Neutrophil (primary cell): ENCODE measurements at regions not wholly inside any gene's neighbourhood (a gene's known extent, or its start where the extent isn't known, plus 50 kb on each side); places are given as distances from the start of the nearest gene placed in this dataset.

ENCODE experiments used
- H3K27ac ChIP-seq: fragments of 200-600 bp; sonication (generic); 2 replicates; pipeline ENCODE4 v1.5.1; 2016; ENCODE audit warnings: mild to moderate bottlenecking, moderate library complexity
- H3K27me3 ChIP-seq: fragments of 200-600 bp; sonication (generic); 2 replicates; pipeline ENCODE4 v1.6.0; 2016; ENCODE audit warnings: mild to moderate bottlenecking
- H3K36me3 ChIP-seq: fragments of 200-600 bp; sonication (generic); 2 replicates; pipeline ENCODE4 v1.5.1; 2017
- H3K4me1 ChIP-seq, 2 experiments: fragments of 200-600 bp in 1 of 2; sonication (generic) in 1 of 2; 1 replicate in 1 of 2; 2 replicates in 1 of 2; pipeline versions ENCODE4 v1.5.1 to v1.6.1; 2013 to 2016; ENCODE audit warnings: low read depth in 1 of 2, low read length in 1 of 2, mild to moderate bottlenecking in 1 of 2, moderate library complexity in 1 of 2; ENCODE audit not compliant: control insufficient read depth in 1 of 2, insufficient read depth in 1 of 2
- H3K4me3 ChIP-seq, 2 experiments: fragments of 200-600 bp in 1 of 2; sonication (generic) in 1 of 2; 1 replicate in 1 of 2; 2 replicates in 1 of 2; pipeline ENCODE4 v1.5.1; 2013 to 2016; ENCODE audit warnings: low read depth in 1 of 2, low read length in 1 of 2, mild to moderate bottlenecking in 1 of 2, moderate library complexity in 1 of 2
- H3K9me3 ChIP-seq: fragments of 200-600 bp; sonication (generic); 2 replicates; pipeline ENCODE4 v1.5.1; 2016
- TF ChIP-seq, protein P1 (sequence below): fragments of 200-600 bp; sonication (generic); IDR thresholded peaks from 2 replicates; pipeline ENCODE4 v1.5.1; 2016; ENCODE audit warnings: antibody characterized with exemption

DNA sequence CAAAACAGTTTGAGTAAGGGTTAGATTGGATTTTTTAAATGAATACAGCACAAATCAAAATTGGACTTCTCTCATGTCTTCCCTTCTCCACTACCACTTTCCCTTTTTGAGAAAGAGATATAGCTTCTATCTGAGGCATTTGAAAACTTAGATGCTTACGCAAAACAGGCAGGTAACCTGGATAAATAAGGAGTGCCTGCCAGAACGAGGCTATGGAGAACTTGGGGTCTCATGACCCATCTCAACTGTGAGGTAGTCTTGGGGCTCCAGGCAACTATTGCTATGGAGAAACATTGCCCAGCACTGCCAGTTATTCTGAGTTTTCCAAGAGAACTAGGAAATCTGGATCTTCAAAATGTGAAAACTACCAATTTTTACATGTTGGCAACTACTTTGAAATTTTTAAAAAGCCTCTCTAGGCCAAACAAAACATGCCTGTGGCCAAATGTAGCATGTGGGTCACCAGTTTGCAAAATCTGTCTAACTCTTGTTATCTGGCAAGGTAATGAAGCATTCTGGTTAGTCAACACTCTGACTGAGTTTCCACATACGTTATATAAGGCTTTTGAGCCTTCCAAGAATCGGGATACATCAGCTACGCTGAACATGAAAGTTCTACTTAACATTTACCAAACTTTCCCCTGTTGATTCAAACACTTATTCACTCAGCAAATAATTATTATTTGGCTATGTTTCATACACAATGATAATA, 752.7 kb downstream of the KCNA4 start:
- Histone ChIP-seq H3K4me1 (no peaks in the 10 kb centered on the region), H3K36me3 (no peaks in the 10 kb centered on the region), H3K9me3 (no peaks in the 10 kb centered on the region), H3K27ac (no peak overlapping the region), H3K27me3 (no peaks in the 10 kb centered on the region), H3K4me3 (no peak overlapping the region)
- TF ChIP-seq, protein P1, sequence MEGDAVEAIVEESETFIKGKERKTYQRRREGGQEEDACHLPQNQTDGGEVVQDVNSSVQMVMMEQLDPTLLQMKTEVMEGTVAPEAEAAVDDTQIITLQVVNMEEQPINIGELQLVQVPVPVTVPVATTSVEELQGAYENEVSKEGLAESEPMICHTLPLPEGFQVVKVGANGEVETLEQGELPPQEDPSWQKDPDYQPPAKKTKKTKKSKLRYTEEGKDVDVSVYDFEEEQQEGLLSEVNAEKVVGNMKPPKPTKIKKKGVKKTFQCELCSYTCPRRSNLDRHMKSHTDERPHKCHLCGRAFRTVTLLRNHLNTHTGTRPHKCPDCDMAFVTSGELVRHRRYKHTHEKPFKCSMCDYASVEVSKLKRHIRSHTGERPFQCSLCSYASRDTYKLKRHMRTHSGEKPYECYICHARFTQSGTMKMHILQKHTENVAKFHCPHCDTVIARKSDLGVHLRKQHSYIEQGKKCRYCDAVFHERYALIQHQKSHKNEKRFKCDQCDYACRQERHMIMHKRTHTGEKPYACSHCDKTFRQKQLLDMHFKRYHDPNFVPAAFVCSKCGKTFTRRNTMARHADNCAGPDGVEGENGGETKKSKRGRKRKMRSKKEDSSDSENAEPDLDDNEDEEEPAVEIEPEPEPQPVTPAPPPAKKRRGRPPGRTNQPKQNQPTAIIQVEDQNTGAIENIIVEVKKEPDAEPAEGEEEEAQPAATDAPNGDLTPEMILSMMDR: no peak

DNA sequence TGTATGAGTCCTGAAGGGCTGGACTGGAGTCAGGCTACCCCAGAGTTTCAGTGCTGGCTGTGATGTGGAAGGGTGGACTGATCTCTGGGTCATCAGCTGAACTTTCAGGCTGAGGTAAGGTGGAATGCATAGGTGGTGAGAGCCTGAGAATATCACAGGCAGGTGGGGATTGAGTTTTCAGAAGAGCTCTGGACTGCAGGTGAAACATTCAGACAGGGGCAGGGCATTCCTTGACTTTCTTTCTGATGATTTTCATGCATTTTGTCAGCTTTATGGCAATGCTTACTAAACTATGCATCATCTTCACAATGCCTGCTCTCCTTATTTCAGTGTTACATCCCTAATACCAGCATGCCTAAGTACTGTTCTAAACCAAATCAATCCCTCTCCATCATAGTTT, 755.0 kb downstream of the KCNA4 start:
- H3K27me3 ChIP-seq: no peaks in the 10 kb centered on the region
- H3K9me3 ChIP-seq: no peaks in the 10 kb centered on the region
- TF ChIP-seq, protein P1: no peak
- no peaks in the 10 kb centered on the region for H3K4me1 ChIP-seq
- no peak overlapping the region for H3K27ac ChIP-seq
- no peaks in the 10 kb centered on the region for H3K36me3 ChIP-seq
- H3K4me3 ChIP-seq: no peak overlapping the region

DNA sequence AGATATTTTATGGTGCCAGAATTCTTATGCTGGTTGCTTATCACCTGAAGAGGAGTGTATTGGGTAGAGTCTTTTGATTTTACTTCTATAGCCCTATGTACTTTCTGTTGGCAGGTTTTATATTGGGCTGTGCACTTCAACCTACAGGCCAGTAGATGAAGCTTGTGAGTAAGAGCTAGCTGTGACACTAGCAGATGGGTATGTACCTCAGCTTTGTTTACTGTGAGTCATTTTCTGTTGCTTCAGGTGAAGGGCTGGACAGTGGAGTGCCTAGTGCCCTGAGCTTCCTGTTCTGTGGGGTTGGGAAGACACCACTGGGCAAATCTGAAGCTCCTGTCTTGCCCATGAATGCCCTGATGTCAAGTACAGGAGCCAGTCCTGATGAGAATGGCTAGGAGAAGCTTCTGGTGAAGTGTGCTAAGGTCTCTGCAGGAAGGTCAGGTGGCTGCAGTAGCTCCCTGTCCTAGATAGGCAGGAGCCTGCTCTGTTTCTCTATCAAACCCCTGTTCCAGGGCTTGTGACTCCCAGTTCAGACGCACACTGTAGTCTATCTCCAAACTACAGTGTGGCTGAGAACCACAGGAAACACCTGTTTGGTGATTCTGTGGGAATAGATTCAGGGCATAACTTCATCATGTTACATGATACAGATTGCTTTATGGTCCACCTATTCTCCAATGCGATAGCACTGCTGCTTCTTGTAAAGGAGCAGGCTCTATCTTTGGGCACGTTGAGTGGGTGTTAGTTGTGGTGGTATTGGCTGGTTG, 755.7 kb downstream of the KCNA4 start:
- no peaks in the 10 kb centered on the region for H3K27me3 ChIP-seq
- no peaks in the 10 kb centered on the region for H3K36me3 ChIP-seq
- H3K27ac ChIP-seq: no peak overlapping the region
- TF ChIP-seq, protein P1: no peak
- H3K4me1 ChIP-seq: no peaks in the 10 kb centered on the region
- H3K4me3 ChIP-seq: no peak overlapping the region
- H3K9me3 ChIP-seq: no peaks in the 10 kb centered on the region

DNA sequence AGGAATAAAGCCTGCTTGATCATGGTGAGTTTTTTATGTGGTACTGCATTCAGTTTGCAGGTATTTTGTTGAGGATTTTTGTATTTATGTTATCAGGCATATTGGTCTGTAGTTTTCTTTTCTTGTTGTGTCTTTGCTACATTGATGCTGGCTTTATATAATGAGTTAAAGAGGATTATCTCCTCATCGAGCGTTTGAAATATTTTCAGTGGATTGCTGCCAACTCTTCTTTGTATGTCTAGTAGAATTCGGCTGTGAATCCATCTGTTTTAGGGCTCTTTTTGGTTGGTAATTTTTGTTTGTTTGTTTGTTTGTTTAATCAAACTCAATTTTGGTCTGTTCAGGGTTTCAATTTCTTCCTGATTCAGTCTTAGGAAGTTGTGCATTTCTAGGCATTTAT, 758.4 kb downstream of the KCNA4 start:
- H3K4me3 ChIP-seq: no peak overlapping the region
- no peaks in the 10 kb centered on the region for H3K9me3 ChIP-seq
- TF ChIP-seq, protein P1: no peak
- no peaks in the 10 kb centered on the region for H3K36me3 ChIP-seq
- no peaks in the 10 kb centered on the region for H3K4me1 ChIP-seq
- no peak overlapping the region for H3K27ac ChIP-seq
- H3K27me3 ChIP-seq: no peaks in the 10 kb centered on the region

DNA sequence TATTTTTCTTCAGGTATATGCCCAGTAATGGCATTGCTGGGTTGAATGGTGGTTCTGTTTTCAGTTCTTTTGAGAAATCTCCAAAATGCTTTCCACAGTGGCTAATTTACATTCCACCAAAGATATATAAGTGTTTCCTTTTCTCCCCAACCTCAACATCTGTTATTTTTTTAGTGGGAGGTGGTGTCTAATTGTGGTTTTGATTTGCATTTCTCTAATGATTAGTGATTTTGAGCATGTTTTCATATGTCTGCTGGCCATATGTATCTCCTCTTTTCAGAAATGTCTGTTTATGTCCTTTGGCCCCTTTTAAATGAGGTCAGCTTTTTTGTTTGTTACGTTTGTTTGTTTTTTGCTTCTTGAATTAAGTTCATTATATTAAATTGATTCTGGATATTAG, 760.2 kb downstream of the KCNA4 start:
- Histone ChIP-seq H3K27me3 (no peaks in the 10 kb centered on the region), H3K27ac (no peak overlapping the region), H3K9me3 (no peaks in the 10 kb centered on the region), H3K4me1 (no peaks in the 10 kb centered on the region), H3K36me3 (no peaks in the 10 kb centered on the region), H3K4me3 (no peak overlapping the region)
- TF ChIP-seq, protein P1: no peak
